ENCODE measurements at regions not wholly inside any gene's neighbourhood (a gene's known extent, or its start where the extent isn't known, plus 50 kb on each side); places are given as distances from the start of the nearest gene placed in this dataset.

DNA sequence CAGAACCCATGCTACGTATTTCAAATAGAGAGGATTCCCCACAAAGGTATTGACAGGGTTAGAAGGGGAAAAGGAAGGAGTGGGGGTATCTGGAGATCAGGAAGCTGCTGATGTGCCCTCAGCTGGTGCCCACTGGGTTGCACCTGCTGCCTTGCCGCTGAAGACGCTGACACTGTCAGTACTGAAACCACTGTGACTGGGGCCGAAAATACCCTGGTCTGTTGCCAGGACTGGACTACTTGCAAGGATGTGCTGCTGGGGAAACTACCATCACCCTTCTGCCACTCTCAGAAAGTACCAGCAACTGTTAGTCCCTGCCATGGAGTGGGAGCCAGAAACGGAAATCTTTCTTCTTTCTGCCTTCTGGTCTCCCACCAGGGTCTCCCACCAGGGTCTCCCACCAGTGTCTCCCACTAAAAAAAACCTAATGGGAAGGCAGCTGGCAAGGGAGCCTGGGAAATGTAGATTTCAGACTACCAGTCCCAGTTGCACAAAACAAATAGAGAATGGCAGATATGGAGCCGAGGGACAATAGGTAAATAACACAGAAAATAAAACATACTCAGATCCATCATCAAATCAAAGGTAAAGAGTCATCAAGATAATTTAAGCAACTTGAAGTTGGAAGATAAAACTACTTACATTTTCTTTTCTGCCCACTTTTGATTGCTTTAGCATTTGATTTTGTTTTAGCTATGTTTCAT is 204.8 kb downstream of the TPBG start:
- no peak for DNase-seq
- ATAC-seq (ENCODE audit: poor library complexity), result no peak
- intact Hi-C loops (cut with DNase I), result no loop called here

DNA sequence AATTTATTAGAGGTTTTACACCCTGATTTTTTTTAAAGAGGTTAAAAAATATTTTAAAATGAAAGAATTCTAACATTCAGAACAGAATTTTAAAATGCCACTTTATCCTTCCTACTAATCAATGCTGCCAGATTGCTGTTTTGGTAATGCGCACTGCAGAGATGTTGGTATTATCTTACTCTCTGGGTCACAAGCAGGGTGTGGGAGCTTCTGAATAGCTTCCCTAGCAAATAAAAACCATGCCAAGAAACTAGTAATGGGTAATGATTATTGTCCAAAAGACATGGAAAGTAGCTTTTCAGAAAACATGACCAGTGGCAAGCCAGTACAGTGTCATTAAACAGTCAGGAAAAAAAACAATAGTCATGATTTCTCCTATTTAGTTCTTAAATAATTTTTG is 205.4 kb downstream of the TPBG start:
- DNase-seq (no peak), ATAC-seq (ENCODE audit: poor library complexity) (no peak)
- intact Hi-C loops (cut with DNase I), result no loop called here

DNA sequence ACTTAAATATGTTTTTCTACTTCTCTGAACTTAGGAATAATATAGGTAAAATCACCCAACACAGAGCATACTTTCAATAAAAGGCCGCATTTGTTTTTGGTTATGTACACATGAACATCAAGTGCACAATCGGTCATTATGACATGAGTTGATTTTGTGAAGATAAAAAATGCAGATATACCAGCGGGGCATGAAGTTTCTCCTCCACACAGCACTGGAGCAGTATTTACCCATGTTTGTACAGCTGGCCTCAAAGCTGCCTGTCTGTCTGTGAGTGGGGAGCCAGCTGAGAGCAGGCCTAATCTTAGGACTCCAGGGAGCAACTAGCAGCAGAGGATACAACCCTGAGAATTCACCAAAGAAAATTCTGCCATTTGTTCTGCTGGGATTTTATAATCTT is 206.5 kb downstream of the TPBG start:
- no peak for DNase-seq
- no peak for ATAC-seq (ENCODE audit: poor library complexity)
- intact Hi-C loops (cut with DNase I), result no loop called here

DNA sequence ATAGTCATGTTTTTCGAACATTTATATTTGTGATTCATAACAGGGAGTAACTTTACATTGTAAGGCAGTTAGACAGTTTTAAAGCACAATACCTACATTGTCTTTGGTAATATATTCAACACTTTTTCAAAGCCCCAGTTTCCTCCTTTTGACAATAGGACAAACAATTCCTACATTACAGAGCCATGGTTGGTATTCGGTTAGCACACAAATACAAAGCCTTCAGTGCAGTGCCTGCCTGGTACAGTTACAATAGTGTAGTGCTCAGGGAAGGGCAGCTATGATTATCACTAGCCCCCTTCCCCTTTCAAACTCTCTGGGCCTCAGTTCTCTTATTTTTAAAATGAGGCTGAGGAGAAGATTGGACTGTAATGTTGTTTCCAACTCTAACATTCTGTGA is 207.8 kb downstream of the TPBG start:
- DNase-seq (no peak), ATAC-seq (ENCODE audit: poor library complexity) (no peak)
- intact Hi-C loops (cut with DNase I), result no loop called here

DNA sequence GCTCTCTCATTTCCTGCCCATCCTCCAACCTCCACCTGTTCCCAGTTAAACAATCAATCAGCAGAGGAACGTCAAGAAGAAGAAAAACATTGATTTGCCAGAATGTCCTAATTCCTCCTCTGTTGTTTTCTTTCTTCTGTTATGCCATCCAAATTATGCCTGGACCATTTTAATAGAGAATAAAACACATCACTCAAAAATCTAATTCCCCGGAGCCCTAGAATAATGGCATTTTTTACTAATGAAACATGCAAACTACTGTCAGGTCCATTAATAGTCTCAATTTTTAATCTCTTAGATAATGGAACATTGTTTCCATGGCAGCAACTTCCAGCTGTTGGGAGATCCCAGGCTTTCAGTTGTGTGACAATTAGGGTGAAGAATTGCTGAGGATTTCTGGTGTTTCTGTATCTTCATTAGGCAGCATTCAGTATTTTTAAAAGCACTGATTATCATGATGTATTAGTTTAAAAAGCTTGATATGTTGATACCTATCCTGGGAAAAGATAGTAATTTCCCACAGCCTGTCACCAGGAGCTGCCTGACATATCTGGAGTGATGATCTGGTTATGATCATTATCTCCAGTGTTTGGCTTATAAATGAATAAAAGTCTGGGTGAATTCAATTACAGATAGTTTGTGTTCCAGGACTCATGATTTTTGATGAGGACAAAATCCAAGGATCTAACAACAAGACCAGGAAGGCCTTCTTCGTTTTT is 209.8 kb downstream of the TPBG start:
- ATAC-seq (ENCODE audit: poor library complexity) (no peak), DNase-seq (no peak)
- intact Hi-C loops (cut with DNase I), result no loop called here

DNA sequence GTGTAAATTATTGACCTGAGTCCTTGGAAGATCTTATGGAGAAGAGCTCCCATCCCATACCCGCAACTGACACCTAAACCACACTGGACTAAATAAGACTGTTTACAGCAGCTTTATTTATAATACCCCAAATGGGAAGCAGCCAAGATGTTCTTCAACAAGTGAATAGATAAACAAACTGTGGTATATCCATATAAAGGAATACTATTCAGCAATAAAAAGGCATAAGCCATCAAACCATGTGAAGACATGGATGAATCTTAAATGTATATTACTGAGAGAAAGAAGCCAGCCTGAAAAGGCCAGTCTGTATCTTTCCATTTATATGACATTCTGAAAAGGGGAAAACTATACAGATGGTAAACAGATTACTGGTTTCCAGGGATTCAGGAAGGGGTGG is 212.7 kb downstream of the TPBG start:
- ATAC-seq (ENCODE audit: poor library complexity), result no peak
- intact Hi-C loops (cut with DNase I), result no loop called here

DNA sequence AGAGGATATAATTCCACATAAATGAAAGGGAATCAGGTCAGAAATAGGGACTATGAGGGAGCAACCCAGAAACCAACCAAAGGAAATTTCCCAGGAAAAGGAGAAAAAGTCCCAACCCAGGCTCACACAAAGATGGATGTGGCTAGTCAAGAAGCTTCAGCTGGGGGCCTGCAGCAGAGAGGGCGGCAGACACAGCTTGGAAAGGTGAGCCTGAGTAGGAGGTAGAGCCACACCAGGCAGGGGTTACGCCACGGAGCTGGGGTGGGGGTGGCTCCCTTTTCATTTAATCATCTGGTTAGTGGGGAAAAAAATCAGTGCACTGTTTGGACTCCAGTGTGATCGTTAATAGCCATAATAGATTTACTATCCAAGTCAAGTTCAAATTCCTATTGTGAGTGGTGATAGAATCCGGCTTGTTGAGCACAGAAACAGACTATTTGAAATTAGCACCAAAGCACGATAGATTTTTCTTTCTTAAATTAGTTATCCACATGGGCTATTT is 220.6 kb downstream of the TPBG start:
- DNase-seq (no peak), ATAC-seq (ENCODE audit: poor library complexity) (no peak)
- intact Hi-C loops (cut with DNase I), result no loop called here

More for the DNA sequence above, 212.7 kb downstream of the TPBG start:
- no peak for DNase-seq

DNA sequence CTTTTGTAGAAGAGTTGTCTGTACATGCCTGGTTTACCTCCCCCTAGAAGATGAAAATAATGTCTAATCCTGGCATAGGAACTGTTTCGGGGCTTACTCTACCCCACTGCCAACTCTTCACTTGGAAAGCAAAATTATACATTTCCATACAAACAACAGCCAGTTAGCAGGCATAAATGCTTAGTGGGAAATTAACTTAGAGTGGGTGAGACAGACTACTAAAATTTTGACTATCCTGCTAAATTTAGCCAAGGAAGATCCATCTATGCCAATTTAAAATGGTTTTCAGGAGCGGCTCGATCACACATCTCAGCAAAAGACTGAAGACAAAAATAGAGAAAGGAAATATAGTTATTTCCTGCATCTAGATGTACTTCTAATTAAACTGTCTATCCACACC is 221.2 kb downstream of the TPBG start:
- intact Hi-C loops (cut with DNase I), result no loop called here
- no peak for ATAC-seq (ENCODE audit: poor library complexity)
- no peak for DNase-seq

DNA sequence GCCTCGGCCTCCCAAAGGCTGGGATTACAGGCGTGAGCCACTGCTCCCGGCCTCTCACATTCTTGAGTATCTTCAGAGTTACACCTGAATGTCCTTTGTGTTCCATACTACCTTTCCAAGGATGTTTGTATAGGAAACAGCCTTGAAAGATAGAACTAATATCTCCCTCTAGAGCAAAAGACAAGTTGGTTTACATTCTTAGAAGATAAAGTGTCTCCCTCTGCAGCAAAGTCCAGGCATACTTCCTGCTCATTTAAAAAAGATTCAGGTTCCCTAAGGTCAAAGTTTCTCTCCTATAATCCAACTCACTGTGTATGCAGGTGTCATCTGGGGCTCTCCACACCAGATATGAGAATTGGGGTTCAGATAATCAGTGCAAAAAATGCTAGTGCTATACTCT is 224.4 kb downstream of the TPBG start:
- ATAC-seq (ENCODE audit: poor library complexity), result no peak
- no peak for DNase-seq
- intact Hi-C loops (cut with DNase I), result no loop called here

DNA sequence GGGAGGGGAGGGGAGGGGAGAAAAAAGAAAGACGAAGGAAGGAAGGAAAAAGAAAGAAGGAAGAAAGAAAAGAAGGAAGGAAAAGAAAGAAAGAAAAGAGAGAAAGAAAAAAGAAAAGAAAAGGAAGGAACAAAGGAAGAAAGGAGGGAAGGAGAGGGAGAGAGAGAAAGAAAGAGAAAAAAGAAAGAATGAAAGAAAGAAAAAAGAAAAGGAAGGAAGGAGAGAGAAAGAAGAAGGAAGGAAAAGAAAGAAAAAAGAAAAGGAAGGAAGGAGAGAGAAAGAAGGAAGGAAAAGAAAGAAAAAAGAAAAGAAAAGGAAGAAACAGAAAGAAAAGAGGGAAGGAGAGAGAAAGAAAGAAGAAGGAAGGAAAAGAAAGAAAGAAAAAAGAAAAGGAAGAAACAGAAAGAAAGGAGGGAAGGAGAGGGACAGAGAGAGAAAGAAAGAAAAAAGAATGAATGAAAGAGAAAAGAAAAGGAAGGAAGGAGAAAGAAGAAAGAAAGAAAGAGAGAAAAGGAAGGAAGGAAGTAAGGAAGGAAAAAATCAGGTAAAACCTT is 225.3 kb downstream of the TPBG start:
- no peak for DNase-seq
- intact Hi-C loops (cut with DNase I), result no loop called here
- ATAC-seq (ENCODE audit: poor library complexity), result no peak

DNA sequence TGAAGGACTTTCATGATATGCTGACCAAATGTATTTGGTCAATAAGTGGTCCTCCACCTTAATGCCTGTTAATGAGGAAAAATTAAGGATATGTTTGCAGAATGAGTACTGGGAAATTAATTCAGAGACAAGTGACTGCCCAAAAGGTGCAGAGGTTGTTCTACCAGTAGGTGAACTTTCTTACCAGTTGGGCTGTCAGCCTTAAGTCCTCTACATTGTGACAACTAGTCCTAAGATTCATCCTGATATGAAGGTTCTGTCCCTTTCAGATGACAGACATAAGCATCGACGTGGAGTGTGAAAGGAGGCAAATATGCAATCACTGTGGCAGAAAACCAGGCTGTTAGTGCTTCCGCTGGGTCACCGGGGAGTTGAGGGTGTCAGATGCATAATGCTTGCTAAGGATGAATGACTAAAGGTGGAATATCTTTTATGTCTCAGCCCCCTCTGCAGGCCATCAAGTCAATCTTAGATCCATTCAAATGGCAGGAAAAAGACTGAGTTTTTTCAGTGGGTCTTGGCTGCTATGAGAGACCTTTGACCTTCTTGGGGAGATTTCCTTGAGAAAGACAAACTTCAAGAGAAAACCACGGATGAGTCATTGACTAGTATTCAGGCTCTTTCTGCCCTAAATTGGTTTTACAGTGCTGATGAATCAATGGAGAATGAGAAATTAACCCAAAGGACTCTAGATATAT is 226.0 kb downstream of the TPBG start:
- intact Hi-C loops (cut with DNase I), result no loop called here
- no peak for DNase-seq
- ATAC-seq (ENCODE audit: poor library complexity), result no peak

DNA sequence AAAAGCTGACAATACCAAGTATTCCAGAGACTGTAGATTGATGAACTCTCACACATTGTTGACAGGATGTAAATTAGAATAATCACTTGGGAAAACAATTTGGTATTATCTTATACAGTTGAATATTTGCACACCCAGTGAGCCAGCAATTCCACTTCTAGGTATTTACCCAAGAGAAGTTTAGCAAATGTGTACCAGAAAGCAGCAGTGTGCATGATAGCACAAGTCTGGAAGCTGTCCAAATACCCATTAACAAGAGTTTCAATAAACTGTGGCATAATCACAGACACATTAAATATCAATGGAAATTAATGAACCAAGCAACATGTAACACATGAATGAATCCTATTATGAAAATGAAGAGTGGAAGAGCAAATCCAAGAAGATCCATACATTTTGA is 233.6 kb downstream of the TPBG start:
- no peak for ATAC-seq (ENCODE audit: poor library complexity)
- intact Hi-C loops (cut with DNase I), result no loop called here
- DNase-seq, result no peak

DNA sequence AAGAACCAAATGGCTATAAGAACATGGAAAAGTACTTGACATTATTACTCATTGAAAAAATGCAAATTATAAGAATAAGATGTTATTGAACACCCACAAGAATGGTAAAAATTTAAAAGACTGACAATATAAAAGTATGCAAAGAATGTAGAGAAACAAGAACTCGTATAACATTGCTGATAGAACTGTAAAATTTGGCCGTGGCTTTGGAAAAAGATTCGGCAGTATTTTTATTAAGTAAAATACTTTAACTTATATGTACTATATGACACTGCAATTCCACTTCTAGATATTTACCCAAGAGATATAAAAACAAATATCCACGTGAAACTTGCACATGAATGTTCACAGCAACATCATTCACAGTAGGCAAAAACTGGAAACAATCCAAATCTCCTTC is 239.2 kb downstream of the TPBG start:
- intact Hi-C loops (cut with DNase I), result no loop called here
- ATAC-seq (ENCODE audit: poor library complexity) (no peak), DNase-seq (no peak)

DNA sequence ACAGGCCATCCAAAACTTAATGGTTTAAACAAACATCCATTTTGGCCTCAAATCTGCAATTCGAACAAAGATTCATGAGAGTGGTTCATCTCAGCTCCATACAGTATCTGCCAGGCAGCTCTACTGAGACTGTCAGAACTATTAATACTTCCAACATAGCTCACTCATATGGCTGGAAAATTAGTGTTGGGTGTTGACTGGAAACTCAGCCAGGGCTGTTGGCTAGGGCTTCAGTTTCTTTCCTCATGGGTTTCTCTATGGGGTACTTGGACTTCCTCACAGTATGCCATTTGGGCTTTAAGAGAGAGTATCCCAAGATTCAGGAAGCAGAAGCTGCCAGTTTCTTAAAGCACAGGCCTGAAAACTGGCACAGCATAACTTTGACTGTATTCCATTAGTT is 240.3 kb downstream of the TPBG start:
- ATAC-seq (ENCODE audit: poor library complexity), result no peak
- no peak for DNase-seq
- intact Hi-C loops (cut with DNase I), result no loop called here

DNA sequence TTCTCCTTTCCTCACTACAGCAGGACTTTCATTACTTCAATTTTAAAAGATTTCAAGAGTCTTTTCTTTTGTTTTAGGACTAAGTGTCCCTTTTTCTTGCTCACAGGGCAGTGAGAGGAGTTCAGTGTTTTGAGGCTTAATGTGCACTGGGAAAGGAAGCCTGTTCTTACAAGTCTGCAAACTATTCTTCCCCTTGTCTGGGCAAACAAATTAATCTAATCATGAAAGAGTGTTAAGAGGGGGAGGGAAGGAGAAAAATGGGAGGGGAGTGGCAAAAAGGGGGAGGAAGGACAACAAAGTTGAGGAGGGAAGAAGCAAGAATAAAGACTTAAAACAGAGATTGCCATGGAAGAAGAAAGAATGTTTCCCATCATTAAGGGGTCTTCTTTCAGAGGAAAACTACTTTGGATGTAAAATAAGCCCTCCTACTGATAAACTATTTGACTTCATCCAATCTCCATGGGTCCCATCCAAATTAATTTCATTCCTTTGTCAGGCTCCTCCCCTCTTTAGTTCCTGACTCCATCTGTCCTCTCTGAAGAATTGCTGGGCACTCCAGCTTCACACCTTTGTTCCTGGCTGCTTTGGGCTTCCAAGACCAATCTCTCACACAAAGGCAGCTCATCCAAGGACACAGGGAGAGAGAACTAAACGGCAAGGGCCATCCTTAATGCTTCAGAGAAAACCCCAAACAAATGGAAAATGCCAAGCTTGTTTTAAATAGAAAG is 244.5 kb downstream of the TPBG start:
- intact Hi-C loops (cut with DNase I), result no loop called here
- ATAC-seq (ENCODE audit: poor library complexity), result no peak
- no peak for DNase-seq

DNA sequence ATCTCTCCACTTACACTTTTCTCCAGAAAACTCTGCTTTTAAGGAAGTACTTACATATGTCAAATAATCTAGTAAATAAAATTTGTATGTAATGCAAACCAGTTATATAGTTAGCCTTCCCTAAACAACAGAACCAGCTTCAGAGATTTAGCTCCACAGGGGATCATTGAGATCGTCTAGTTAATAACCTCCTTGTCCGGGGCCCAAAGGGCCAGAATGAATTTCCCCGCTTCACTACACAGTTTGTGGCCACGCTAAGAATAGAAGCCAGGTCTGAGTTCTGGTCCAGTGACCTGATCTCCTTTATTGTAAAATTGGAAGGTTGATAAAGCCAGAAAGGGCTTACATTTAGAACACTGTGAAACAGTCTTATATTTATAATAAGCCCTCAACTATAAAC is 245.2 kb downstream of the TPBG start:
- DNase-seq (no peak), ATAC-seq (ENCODE audit: poor library complexity) (no peak)
- intact Hi-C loops (cut with DNase I), result no loop called here

DNA sequence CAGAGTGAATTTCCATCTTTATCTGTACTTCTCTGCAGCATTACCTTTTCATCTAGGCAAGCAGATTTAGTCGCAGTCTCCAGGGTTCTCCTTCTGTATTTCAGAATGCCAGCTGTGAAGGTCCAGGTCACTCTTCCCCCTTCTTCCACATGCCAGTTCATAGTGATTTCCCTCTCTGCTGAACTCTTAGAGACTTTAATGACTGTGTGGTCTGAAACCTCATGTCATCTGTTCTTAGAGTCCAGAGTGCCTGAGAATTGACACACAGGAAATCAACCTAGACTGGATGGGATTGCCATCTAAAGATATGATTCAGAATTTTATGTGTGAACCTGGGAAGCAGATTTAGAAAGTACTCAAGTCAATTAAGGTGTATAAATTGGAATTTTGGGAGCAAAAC is 248.1 kb downstream of the TPBG start:
- intact Hi-C loops (cut with DNase I), result no loop called here
- ATAC-seq (ENCODE audit: poor library complexity), result no peak
- DNase-seq, result no peak

DNA sequence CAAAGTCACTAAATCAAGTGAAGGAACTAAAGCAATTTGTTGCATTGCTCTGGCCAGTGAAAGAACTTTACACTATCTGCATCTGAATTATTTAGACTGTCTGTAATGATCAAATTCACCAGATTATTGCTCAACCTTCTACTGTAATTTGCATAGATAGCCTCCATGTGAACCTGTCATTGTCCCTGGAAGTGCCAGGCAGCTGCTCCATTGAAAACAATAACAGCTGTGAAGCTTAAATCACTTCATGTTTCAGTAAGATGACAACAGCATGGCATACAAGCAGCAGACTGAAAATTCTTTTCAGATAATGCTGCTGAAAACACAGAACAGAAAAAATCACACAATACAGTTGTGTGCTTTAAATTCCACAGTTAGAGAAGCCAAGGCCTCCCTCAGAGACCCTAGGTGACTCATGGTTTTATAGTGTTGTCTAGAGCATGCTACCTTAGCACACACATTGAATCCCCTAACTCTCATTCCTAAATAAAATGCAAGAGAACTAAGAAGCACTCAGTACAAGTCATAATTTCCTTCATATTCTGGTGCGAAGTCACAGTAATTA is 248.9 kb downstream of the TPBG start:
- no peak for DNase-seq
- intact Hi-C loops (cut with DNase I), result no loop called here
- no peak for ATAC-seq (ENCODE audit: poor library complexity)

DNA sequence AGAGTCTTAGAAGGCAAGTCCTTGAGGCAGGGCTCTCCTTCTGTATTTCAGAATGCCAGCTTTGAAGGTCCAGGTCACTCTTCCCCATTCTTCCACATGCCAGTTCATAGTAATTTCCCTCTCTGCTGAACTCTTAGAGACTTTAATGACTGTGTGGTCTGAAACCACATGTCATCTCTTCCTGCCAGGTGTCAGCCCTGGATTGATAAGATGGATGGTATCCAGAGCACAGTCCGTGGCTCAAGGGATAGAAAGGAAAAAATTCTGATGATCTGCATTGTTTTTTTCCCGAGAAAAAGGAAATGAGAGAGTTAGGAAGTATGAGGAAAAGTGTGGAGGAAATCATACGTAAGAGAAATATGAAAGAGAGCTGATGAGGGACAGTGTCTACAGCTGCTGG is 250.9 kb downstream of the TPBG start:
- ATAC-seq (ENCODE audit: poor library complexity) (no peak), DNase-seq (no peak)
- intact Hi-C loops (cut with DNase I), result no loop called here

Data from Right ventricle myocardium superior (tissue), 1 donor.